22Rv1 (cell line): ENCODE measurements at regions not wholly inside any gene's neighbourhood (a gene's known extent, or its start where the extent isn't known, plus 50 kb on each side); places are given as distances from the start of the nearest gene placed in this dataset.

Experiments
- H3K27ac ChIP-seq: fragments of 450-650 bp; 2 replicates; pipeline ENCODE4 v1.5.1; 2017
- CTCF ChIP-seq: fragments of 450-650 bp; IDR thresholded peaks from 2 replicates; pipeline ENCODE4 v1.5.1; 2017; ENCODE audit warnings: mild to moderate bottlenecking
- ZFX ChIP-seq: fragments of 450-650 bp; IDR thresholded peaks from 2 replicates; pipeline ENCODE4 v1.6.1; 2017; ENCODE audit warnings: antibody characterized with exemption, borderline replicate concordance

GRCh38 chr13:74919914-74920313, 562.1 kb downstream of the TBC1D4 start:
- H3K27ac ChIP-seq: no peak overlapping the region
- TF ChIP-seq CTCF (no peak), ZFX (no peak)

GRCh38 chr13:74912898-74913297, 569.1 kb downstream of the TBC1D4 start:
- no peak overlapping the region for H3K27ac ChIP-seq
- no peak for TF ChIP-seq CTCF
- TF ChIP-seq ZFX: no peak

- TF ChIP-seq ZFX (no peak), CTCF (no peak)
- H3K27ac ChIP-seq: no peak overlapping the region
Observed at GRCh38 chr13:74910415-74910814, 571.6 kb downstream of the TBC1D4 start.

- TF ChIP-seq CTCF (no peak), ZFX (no peak)
- no peak overlapping the region for H3K27ac ChIP-seq
Observed at GRCh38 chr13:74907788-74908187, 574.2 kb downstream of the TBC1D4 start.

- TF ChIP-seq CTCF: no peak
- no peak for TF ChIP-seq ZFX
- H3K27ac ChIP-seq: no peak overlapping the region
Observed at GRCh38 chr13:74904556-74904955, 577.4 kb downstream of the TBC1D4 start.

- H3K27ac ChIP-seq: no peak overlapping the region
- TF ChIP-seq ZFX (no peak), CTCF (no peak)
Observed at GRCh38 chr13:74895042-74895796, 586.8 kb downstream of the TBC1D4 start.

GRCh38 chr13:74892096-74892495, 589.9 kb downstream of the TBC1D4 start:
- TF ChIP-seq CTCF: no peak
- no peak for TF ChIP-seq ZFX
- H3K27ac ChIP-seq: peak overlapping the region; percentile 58
